CD4-positive, alpha-beta T cell (primary cell): ENCODE measurements at regions not wholly inside any gene's neighbourhood (a gene's known extent, or its start where the extent isn't known, plus 50 kb on each side); places are given as distances from the start of the nearest gene placed in this dataset.

Experiments used
- ATAC-seq: fragments of 200-7000 bp; cut with Tn5 transposase; one replicate; pipeline ENCODE4 v1.10.0; 2022; ENCODE audit warnings: mild to moderate bottlenecking; ENCODE audit not compliant: poor library complexity
- CTCF ChIA-PET: fragments of 350-600 bp; sonication (Branson Sonifier 250); formaldehyde crosslinking; loops from one replicate; lab custom pipeline; 2021; ENCODE audit warnings: antibody characterized with exemption, inconsistent platforms; lab: Charles Lee
- POLR2A ChIA-PET: fragments of 350-600 bp; sonication (Branson Sonifier 250); formaldehyde crosslinking; loops from one replicate; lab custom pipeline; 2021; ENCODE audit warnings: antibody characterized with exemption, inconsistent platforms; lab: Charles Lee
- DNase-seq, 14 experiments: peaks; one replicate each; pipeline ENCODE4 v3.0.0-alpha.2; 2013 to 2020; ENCODE audit warnings: mixed read lengths in 2 of 14
- H3K27ac ChIP-seq, 2 donors: one replicate each; pipeline versions ENCODE4 v1.5.1 to v1.7.0; 2013; ENCODE audit warnings: low read length in 2 of 2, low read depth in 1 of 2, mild to moderate bottlenecking in 1 of 2
- H3K27me3 ChIP-seq, 2 experiments: 1 replicate in 1 of 2; 2 replicates in 1 of 2; pipeline versions ENCODE4 v1.6.1 to v1.7.0; 2013; ENCODE audit warnings: low read length in 2 of 2, control low read depth in 1 of 2, mild to moderate bottlenecking in 1 of 2, moderate library complexity in 1 of 2; ENCODE audit not compliant: insufficient read depth in 2 of 2, control insufficient read depth in 1 of 2
- H3K36me3 ChIP-seq: one replicate; pipeline ENCODE4 v1.6.1; 2013; ENCODE audit warnings: low read length, control low read depth; ENCODE audit not compliant: insufficient read depth
- H3K4me1 ChIP-seq: one replicate; pipeline ENCODE4 v1.6.1; 2013; ENCODE audit warnings: low read length, control low read depth; ENCODE audit not compliant: insufficient read depth
- H3K4me3 ChIP-seq: one replicate; pipeline ENCODE4 v1.5.1; 2013; ENCODE audit warnings: mild to moderate bottlenecking, low read length, moderate library complexity
- H3K9me3 ChIP-seq, 2 experiments: 1 replicate in 1 of 2; 2 replicates in 1 of 2; pipeline versions ENCODE4 v1.6.1 to v1.7.0; 2013; ENCODE audit warnings: low read length in 2 of 2, mild to moderate bottlenecking in 2 of 2, control low read depth in 1 of 2, moderate library complexity in 1 of 2; ENCODE audit not compliant: control insufficient read depth in 1 of 2, insufficient read depth in 1 of 2
- H3K27ac Mint-ChIP-seq: one replicate; pipeline ENCODE4 v1.8.0; 2020; ENCODE audit warnings: mixed read lengths
- H3K27me3 Mint-ChIP-seq: one replicate; pipeline ENCODE4 v1.8.0; 2021; ENCODE audit warnings: mixed read lengths
- H3K36me3 Mint-ChIP-seq: one replicate; pipeline ENCODE4 v1.8.0; 2021; ENCODE audit warnings: low read depth, mixed read lengths
- H3K4me1 Mint-ChIP-seq: one replicate; pipeline ENCODE4 v1.8.0; 2021; ENCODE audit warnings: low read depth, mixed read lengths
- H3K4me3 Mint-ChIP-seq: one replicate; pipeline ENCODE4 v1.8.0; 2020; ENCODE audit warnings: mild to moderate bottlenecking, mixed read lengths
- H3K9me3 Mint-ChIP-seq: one replicate; pipeline ENCODE4 v1.8.0; 2020; ENCODE audit warnings: mixed read lengths
- intact Hi-C, 2 experiments: fragments of 100-400 bp; cut with DNase I in 1 of 2; cut with micrococcal nuclease in 1 of 2; formaldehyde crosslinking; loops; one replicate each; pipeline versions ENCODE4 v1.15.1 to v1.9.0; 2023 to 2025; cut with DNase I, micrococcal nuclease
- TF ChIP-seq, protein P1 (sequence below): fragments of 200-600 bp; IDR thresholded peaks from one replicate; pipeline ENCODE4 v1.8.0; 2022; ENCODE audit warnings: antibody characterized with exemption, mild to moderate bottlenecking

GRCh38 chr1:196001188-196001587 lies 607.1 kb downstream of the KCNT2 start:
- H3K4me3 Mint-ChIP-seq = no peak overlapping the region
- no peaks in the 10 kb centered on the region for H3K36me3 ChIP-seq
- DNase-seq (no peak), ATAC-seq (no peak)
- TF ChIP-seq, protein P1, sequence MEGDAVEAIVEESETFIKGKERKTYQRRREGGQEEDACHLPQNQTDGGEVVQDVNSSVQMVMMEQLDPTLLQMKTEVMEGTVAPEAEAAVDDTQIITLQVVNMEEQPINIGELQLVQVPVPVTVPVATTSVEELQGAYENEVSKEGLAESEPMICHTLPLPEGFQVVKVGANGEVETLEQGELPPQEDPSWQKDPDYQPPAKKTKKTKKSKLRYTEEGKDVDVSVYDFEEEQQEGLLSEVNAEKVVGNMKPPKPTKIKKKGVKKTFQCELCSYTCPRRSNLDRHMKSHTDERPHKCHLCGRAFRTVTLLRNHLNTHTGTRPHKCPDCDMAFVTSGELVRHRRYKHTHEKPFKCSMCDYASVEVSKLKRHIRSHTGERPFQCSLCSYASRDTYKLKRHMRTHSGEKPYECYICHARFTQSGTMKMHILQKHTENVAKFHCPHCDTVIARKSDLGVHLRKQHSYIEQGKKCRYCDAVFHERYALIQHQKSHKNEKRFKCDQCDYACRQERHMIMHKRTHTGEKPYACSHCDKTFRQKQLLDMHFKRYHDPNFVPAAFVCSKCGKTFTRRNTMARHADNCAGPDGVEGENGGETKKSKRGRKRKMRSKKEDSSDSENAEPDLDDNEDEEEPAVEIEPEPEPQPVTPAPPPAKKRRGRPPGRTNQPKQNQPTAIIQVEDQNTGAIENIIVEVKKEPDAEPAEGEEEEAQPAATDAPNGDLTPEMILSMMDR = no peak
- peaks cover 2% of the 10 kb centered on the region for H3K9me3 Mint-ChIP-seq
- no peak overlapping the region for H3K27ac ChIP-seq
- intact Hi-C loops = no loop called here
- no peaks in the 10 kb centered on the region for H3K27me3 Mint-ChIP-seq
- H3K27ac Mint-ChIP-seq = no peak overlapping the region
- H3K27me3 ChIP-seq = no peaks in the 10 kb centered on the region
- no peaks in the 10 kb centered on the region for H3K4me1 ChIP-seq
- H3K4me3 ChIP-seq = no peak overlapping the region
- ChIA-PET CTCF (no interaction called here), POLR2A (no interaction called here)
- H3K36me3 Mint-ChIP-seq = no peaks in the 10 kb centered on the region
- no peaks in the 10 kb centered on the region for H3K9me3 ChIP-seq
- no peaks in the 10 kb centered on the region for H3K4me1 Mint-ChIP-seq

- H3K27ac ChIP-seq = no peak overlapping the region
- no peaks in the 10 kb centered on the region for H3K9me3 ChIP-seq
- no peaks in the 10 kb centered on the region for H3K36me3 ChIP-seq
- no peaks in the 10 kb centered on the region for H3K4me1 ChIP-seq
- no peaks in the 10 kb centered on the region for H3K27me3 ChIP-seq
- Mint-ChIP-seq H3K9me3 (peaks cover 2% of the 10 kb centered on the region), H3K27ac (no peak overlapping the region), H3K4me1 (no peaks in the 10 kb centered on the region), H3K4me3 (no peak overlapping the region), H3K36me3 (no peaks in the 10 kb centered on the region), H3K27me3 (no peaks in the 10 kb centered on the region)
- ChIA-PET CTCF (no interaction called here), POLR2A (no interaction called here)
- no peak overlapping the region for H3K4me3 ChIP-seq
- intact Hi-C loops = no loop called here
- TF ChIP-seq, protein P1 = no peak
- DNase-seq = no peak
- no peak for ATAC-seq
Measured at GRCh38 chr1:195999022-195999421, 609.2 kb downstream of the KCNT2 start.

GRCh38 chr1:195981448-195982139 lies 626.6 kb downstream of the KCNT2 start:
- H3K4me3 Mint-ChIP-seq = no peak overlapping the region
- intact Hi-C loops = no loop called here
- no peaks in the 10 kb centered on the region for H3K27me3 Mint-ChIP-seq
- DNase-seq = no peak
- H3K4me1 Mint-ChIP-seq = no peaks in the 10 kb centered on the region
- H3K9me3 Mint-ChIP-seq = no peaks in the 10 kb centered on the region
- ChIA-PET POLR2A (no interaction called here), CTCF (no interaction called here)
- Histone ChIP-seq H3K27ac (no peak overlapping the region), H3K36me3 (no peaks in the 10 kb centered on the region), H3K9me3 (no peaks in the 10 kb centered on the region), H3K27me3 (no peaks in the 10 kb centered on the region), H3K4me1 (no peaks in the 10 kb centered on the region), H3K4me3 (no peak overlapping the region)
- ATAC-seq = no peak
- H3K36me3 Mint-ChIP-seq = no peaks in the 10 kb centered on the region
- H3K27ac Mint-ChIP-seq = no peak overlapping the region
- TF ChIP-seq, protein P1 = no peak
